Vagina (tissue), 2 donors: ENCODE measurements at regions not wholly inside any gene's neighbourhood (a gene's known extent, or its start where the extent isn't known, plus 50 kb on each side); places are given as distances from the start of the nearest gene placed in this dataset.

Source experiments
- DNase-seq, 2 donors: peaks; one replicate each; pipeline ENCODE4 v3.0.0-alpha.2; 2017; ENCODE audit errors: extremely low spot score in 2 of 2
- H3K27ac ChIP-seq: fragments of 200-600 bp; sonication (generic); one replicate; pipeline ENCODE4 v1.5.1; 2019
- H3K27me3 ChIP-seq: fragments of 200-600 bp; sonication (generic); one replicate; pipeline ENCODE4 v1.5.1; 2019
- H3K36me3 ChIP-seq, 2 donors: fragments of 200-600 bp; sonication (generic); one replicate each; pipeline ENCODE4 v1.5.1; 2017 to 2019
- H3K4me1 ChIP-seq: fragments of 200-600 bp; sonication (generic); one replicate; pipeline ENCODE4 v1.5.1; 2019
- H3K4me3 ChIP-seq, 2 donors: fragments of 200-600 bp; sonication (generic); 1 replicate in 1 of 2; 2 replicates in 1 of 2; pipeline ENCODE4 v1.5.1; 2016 to 2019
- H3K9me3 ChIP-seq: fragments of 200-600 bp; sonication (generic); one replicate; pipeline ENCODE4 v1.5.1; 2019
- POLR2A ChIP-seq, 2 donors: fragments of 450-650 bp; IDR thresholded peaks; one replicate each; pipeline ENCODE4 v1.6.1; 2017; ENCODE audit warnings: antibody characterized with exemption in 2 of 2, mild to moderate bottlenecking in 2 of 2, moderate library complexity in 2 of 2
- POLR2AphosphoS5 ChIP-seq, 2 donors: sonication (generic); formaldehyde crosslinking; IDR thresholded peaks; one replicate each; pipeline ENCODE4 v1.9.0; 2017; ENCODE audit warnings: antibody characterized with exemption in 2 of 2, mild to moderate bottlenecking in 2 of 2, low read depth in 1 of 2; ENCODE audit not compliant: insufficient read depth in 1 of 2
- intact Hi-C: fragments of 100-400 bp; cut with DNase I; formaldehyde crosslinking; loops from one replicate; pipeline ENCODE4 v1.15.1; 2023
- TF ChIP-seq, protein P1 (sequence below), 3 experiments: fragments of 450-650 bp in 2 of 3; fragments of 200-600 bp in 1 of 3; sonication (generic) in 1 of 3; IDR thresholded peaks; one replicate each; pipeline ENCODE4 v1.5.1; 2017 to 2019; ENCODE audit warnings: antibody characterized with exemption in 3 of 3, mild to moderate bottlenecking in 2 of 3, moderate library complexity in 2 of 3

DNA sequence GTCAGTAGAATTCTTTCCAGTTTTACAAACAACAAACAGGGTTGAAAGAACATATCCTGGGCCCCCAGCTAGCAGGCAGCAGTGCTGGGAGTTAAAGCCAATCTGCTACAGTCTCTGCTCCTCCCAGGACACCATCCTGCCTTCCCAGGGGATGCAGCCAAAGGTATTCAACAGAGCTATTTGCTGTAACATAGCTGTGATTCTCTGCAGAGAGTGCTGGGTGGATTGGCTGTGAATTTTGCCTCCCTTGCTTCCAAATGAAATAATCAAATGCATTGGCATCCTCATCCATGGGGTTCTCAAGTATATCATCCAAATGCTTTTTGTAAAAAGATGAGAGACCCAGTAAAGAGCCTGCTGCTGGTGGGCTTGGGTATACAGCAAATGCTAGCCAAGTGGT lies 124.3 kb downstream of the NPIPB5 start:
- no peaks in the 10 kb centered on the region for H3K4me1 ChIP-seq
- H3K4me3 ChIP-seq = no peak overlapping the region
- DNase-seq = no peak
- H3K27ac ChIP-seq = no peak overlapping the region
- intact Hi-C loops = no loop called here
- no peak for TF ChIP-seq POLR2AphosphoS5 (IDR thresholded peaks at IDR 0.05; ENCODE audit: insufficient read depth in 1 of 2, low read depth in 1 of 2)
- TF ChIP-seq, protein P1, sequence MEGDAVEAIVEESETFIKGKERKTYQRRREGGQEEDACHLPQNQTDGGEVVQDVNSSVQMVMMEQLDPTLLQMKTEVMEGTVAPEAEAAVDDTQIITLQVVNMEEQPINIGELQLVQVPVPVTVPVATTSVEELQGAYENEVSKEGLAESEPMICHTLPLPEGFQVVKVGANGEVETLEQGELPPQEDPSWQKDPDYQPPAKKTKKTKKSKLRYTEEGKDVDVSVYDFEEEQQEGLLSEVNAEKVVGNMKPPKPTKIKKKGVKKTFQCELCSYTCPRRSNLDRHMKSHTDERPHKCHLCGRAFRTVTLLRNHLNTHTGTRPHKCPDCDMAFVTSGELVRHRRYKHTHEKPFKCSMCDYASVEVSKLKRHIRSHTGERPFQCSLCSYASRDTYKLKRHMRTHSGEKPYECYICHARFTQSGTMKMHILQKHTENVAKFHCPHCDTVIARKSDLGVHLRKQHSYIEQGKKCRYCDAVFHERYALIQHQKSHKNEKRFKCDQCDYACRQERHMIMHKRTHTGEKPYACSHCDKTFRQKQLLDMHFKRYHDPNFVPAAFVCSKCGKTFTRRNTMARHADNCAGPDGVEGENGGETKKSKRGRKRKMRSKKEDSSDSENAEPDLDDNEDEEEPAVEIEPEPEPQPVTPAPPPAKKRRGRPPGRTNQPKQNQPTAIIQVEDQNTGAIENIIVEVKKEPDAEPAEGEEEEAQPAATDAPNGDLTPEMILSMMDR (IDR thresholded peaks at IDR 0.05) = no peak
- TF ChIP-seq POLR2A (IDR thresholded peaks at IDR 0.05) = no peak
- no peaks in the 10 kb centered on the region for H3K36me3 ChIP-seq
- H3K9me3 ChIP-seq = no peaks in the 10 kb centered on the region
- H3K27me3 ChIP-seq = no peaks in the 10 kb centered on the region

DNA sequence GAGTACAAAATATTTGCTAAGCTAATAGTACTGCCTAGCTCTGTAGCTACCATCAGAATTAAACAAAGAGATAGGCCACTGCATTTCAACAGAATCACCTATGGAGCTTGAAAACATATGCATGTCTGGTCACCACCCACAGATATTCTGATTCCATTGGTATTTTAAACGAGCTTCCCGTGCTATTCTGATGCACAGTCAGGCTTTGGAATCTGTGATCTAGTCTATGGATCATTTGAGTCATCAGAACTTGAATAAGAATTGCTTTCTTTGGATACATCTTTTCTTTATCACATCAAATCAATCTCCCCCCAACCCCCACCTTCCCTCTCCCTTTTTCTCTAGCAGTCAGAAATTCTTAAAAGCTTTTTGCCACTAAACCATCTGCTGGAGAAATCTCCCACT lies 124.7 kb downstream of the NPIPB5 start:
- intact Hi-C loops = no loop called here
- H3K27ac ChIP-seq = no peak overlapping the region
- H3K4me1 ChIP-seq = no peaks in the 10 kb centered on the region
- no peaks in the 10 kb centered on the region for H3K9me3 ChIP-seq
- no peaks in the 10 kb centered on the region for H3K36me3 ChIP-seq
- H3K27me3 ChIP-seq = no peaks in the 10 kb centered on the region
- H3K4me3 ChIP-seq = no peak overlapping the region
- TF ChIP-seq, protein P1 (IDR thresholded peaks at IDR 0.05) = no peak
- TF ChIP-seq POLR2AphosphoS5 (IDR thresholded peaks at IDR 0.05; ENCODE audit: insufficient read depth in 1 of 2, low read depth in 1 of 2) = no peak
- no peak for TF ChIP-seq POLR2A (IDR thresholded peaks at IDR 0.05)
- no peak for DNase-seq

GRCh38 chr16:22635801-22636200 lies 125.1 kb downstream of the NPIPB5 start:
- H3K4me3 ChIP-seq = no peak overlapping the region
- H3K27me3 ChIP-seq = no peaks in the 10 kb centered on the region
- H3K27ac ChIP-seq = no peak overlapping the region
- TF ChIP-seq POLR2A (IDR thresholded peaks at IDR 0.05) (no peak), POLR2AphosphoS5 (IDR thresholded peaks at IDR 0.05; ENCODE audit: insufficient read depth in 1 of 2, low read depth in 1 of 2) (no peak)
- TF ChIP-seq, protein P1 (IDR thresholded peaks at IDR 0.05) = no peak
- no peaks in the 10 kb centered on the region for H3K36me3 ChIP-seq
- intact Hi-C loops = no loop called here
- DNase-seq = no peak
- no peaks in the 10 kb centered on the region for H3K9me3 ChIP-seq
- no peaks in the 10 kb centered on the region for H3K4me1 ChIP-seq

DNA sequence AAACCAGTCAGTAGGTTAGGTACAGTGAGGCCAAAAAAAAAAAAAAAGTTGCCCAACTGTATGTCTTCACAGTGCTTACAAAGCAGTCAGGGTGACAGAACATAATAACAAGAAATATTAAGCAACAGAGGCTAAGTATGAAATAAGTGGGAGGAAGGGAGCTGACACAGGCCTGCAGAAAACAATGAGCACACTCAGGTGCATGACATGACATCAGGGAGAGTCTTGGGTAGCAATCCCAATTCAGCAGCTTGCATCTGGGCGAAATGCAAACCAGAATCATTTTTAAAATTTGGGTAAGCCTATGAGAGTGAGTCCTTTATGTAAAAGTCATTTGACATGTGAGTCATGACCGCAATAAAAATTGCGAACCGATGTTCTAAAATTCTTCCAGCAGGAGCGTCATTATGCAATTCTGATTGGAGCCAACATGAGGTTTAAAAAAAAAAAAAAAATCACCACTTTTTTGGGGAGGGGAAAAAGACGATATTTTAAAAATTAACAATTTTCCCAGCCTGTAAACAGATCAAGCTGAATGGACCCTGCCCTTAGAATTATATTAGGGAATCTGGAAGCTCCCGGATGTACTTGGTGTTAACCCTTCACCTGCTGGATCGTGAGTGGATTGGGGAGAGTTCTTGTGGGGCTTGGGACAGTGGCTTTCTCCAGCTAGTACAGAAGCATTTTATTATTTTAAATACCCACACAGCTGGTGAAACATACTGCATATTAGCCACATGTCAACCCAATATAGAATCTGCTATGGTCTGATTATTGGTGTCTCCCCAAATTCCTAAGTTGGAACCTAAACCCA lies 127.9 kb downstream of the NPIPB5 start:
- Histone ChIP-seq H3K27ac (no peak overlapping the region), H3K9me3 (no peaks in the 10 kb centered on the region), H3K4me3 (no peak overlapping the region), H3K36me3 (no peaks in the 10 kb centered on the region), H3K27me3 (no peaks in the 10 kb centered on the region), H3K4me1 (no peaks in the 10 kb centered on the region)
- intact Hi-C loops = no loop called here
- no peak for DNase-seq
- TF ChIP-seq POLR2A (IDR thresholded peaks at IDR 0.05) = no peak
- no peak for TF ChIP-seq POLR2AphosphoS5 (IDR thresholded peaks at IDR 0.05; ENCODE audit: insufficient read depth in 1 of 2, low read depth in 1 of 2)
- TF ChIP-seq, protein P1 (IDR thresholded peaks at IDR 0.05) = no peak

- intact Hi-C loops = no loop called here
- Histone ChIP-seq H3K4me3 (no peak overlapping the region), H3K36me3 (no peaks in the 10 kb centered on the region), H3K27ac (no peak overlapping the region), H3K27me3 (no peaks in the 10 kb centered on the region), H3K9me3 (no peaks in the 10 kb centered on the region), H3K4me1 (no peaks in the 10 kb centered on the region)
- TF ChIP-seq, protein P1 (IDR thresholded peaks at IDR 0.05) = no peak
- TF ChIP-seq POLR2AphosphoS5 (IDR thresholded peaks at IDR 0.05; ENCODE audit: insufficient read depth in 1 of 2, low read depth in 1 of 2) = no peak
- TF ChIP-seq POLR2A (IDR thresholded peaks at IDR 0.05) = no peak
- DNase-seq = no peak
Observed at GRCh38 chr16:22641131-22641628, 130.5 kb downstream of the NPIPB5 start.
